ENCODE measurements at regions not wholly inside any gene's neighbourhood (a gene's known extent, or its start where the extent isn't known, plus 50 kb on each side); places are given as distances from the start of the nearest gene placed in this dataset.

GRCh38 chr10:128599538-128599937, 473.3 kb upstream of the MKI67 start:
- TF ChIP-seq CTCF (IDR thresholded peaks at IDR 0.05; ENCODE audit: poor library complexity, severe bottlenecking), result no peak
- TF ChIP-seq TAF1 (IDR thresholded peaks at IDR 0.05; ENCODE audit: low read depth), result no peak
- TF ChIP-seq EP300 (conservative IDR thresholded peaks at IDR 0.05; ENCODE audit: poor library complexity, severe bottlenecking), result no peak
- TF ChIP-seq EZH2 (IDR thresholded peaks at IDR 0.05; ENCODE audit: borderline replicate concordance, insufficient read depth, low read length, poor library complexity, severe bottlenecking), result no peak
- TF ChIP-seq REST (IDR thresholded peaks at IDR 0.05; ENCODE audit: borderline replicate concordance), result no peak
- no peak for TF ChIP-seq POLR2AphosphoS5 (IDR thresholded peaks at IDR 0.05)
